WERI-Rb-1 (cell line): ENCODE measurements at regions not wholly inside any gene's neighbourhood (a gene's known extent, or its start where the extent isn't known, plus 50 kb on each side); places are given as distances from the start of the nearest gene placed in this dataset.

ENCODE experiments used
- DNase-seq: peaks from one replicate; pipeline ENCODE4 v3.0.0-alpha.2; 2020
- H3K27ac ChIP-seq: fragments of 250-450 bp; sonication (Bioruptor Pico); 2 replicates; pipeline ENCODE4 v1.5.1; 2020; ENCODE audit warnings: mild to moderate bottlenecking, moderate library complexity
- H3K27me3 ChIP-seq: fragments of 250-450 bp; sonication (Bioruptor Pico); 2 replicates; pipeline ENCODE4 v1.5.1; 2021; ENCODE audit warnings: mild to moderate bottlenecking, low read depth, moderate library complexity; ENCODE audit not compliant: insufficient read depth, severe bottlenecking
- H3K36me3 ChIP-seq: fragments of 250-450 bp; sonication (Bioruptor Pico); 2 replicates; pipeline ENCODE4 v1.5.1; 2020; ENCODE audit warnings: mild to moderate bottlenecking, moderate library complexity
- H3K4me3 ChIP-seq: 2 replicates; pipeline ENCODE4 v1.5.1; 2011; ENCODE audit warnings: low read depth, mild to moderate bottlenecking, control low read depth, low read length
- H3K9me3 ChIP-seq: fragments of 250-450 bp; sonication (Bioruptor Pico); 2 replicates; pipeline ENCODE4 v1.5.1; 2021; ENCODE audit warnings: mild to moderate bottlenecking, moderate library complexity; ENCODE audit not compliant: severe bottlenecking
- TF ChIP-seq, protein P1 (sequence below): IDR thresholded peaks from 2 replicates; pipeline ENCODE4 v1.5.1; 2011; ENCODE audit warnings: low read depth, mild to moderate bottlenecking, control low read depth, inconsistent platforms, low read length

DNA sequence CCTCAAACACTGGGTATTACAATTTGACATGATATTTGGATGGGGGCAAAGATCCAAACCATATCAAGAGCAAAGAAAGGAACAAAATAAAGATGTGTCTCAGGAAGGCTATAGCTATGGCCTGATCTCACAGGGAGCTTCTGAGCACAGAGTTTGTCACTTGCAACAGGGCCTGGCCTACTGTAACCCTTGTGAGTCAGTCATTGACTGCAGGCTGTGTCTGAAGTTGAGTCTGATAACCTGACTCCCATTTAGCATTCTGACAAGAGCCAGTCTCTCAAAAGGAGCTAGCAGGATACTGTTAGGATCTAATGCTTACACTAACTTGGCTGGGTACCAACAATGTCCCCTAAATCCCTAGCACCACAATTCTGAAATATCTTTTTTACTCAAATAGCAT lies 612.5 kb upstream of the TECRL start:
- H3K4me3 ChIP-seq, result no peak overlapping the region
- TF ChIP-seq, protein P1, sequence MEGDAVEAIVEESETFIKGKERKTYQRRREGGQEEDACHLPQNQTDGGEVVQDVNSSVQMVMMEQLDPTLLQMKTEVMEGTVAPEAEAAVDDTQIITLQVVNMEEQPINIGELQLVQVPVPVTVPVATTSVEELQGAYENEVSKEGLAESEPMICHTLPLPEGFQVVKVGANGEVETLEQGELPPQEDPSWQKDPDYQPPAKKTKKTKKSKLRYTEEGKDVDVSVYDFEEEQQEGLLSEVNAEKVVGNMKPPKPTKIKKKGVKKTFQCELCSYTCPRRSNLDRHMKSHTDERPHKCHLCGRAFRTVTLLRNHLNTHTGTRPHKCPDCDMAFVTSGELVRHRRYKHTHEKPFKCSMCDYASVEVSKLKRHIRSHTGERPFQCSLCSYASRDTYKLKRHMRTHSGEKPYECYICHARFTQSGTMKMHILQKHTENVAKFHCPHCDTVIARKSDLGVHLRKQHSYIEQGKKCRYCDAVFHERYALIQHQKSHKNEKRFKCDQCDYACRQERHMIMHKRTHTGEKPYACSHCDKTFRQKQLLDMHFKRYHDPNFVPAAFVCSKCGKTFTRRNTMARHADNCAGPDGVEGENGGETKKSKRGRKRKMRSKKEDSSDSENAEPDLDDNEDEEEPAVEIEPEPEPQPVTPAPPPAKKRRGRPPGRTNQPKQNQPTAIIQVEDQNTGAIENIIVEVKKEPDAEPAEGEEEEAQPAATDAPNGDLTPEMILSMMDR, result no peak
- no peaks in the 10 kb centered on the region for H3K36me3 ChIP-seq
- H3K9me3 ChIP-seq, result no peaks in the 10 kb centered on the region
- no peaks in the 10 kb centered on the region for H3K27me3 ChIP-seq
- H3K27ac ChIP-seq, result no peak overlapping the region
- DNase-seq, result no peak

- H3K36me3 ChIP-seq, result no peaks in the 10 kb centered on the region
- no peaks in the 10 kb centered on the region for H3K9me3 ChIP-seq
- H3K27ac ChIP-seq, result no peak overlapping the region
- TF ChIP-seq, protein P1, result no peak
- no peak overlapping the region for H3K4me3 ChIP-seq
- H3K27me3 ChIP-seq, result no peaks in the 10 kb centered on the region
- no peak for DNase-seq
Observed at GRCh38 chr4:65021149-65021548, 611.9 kb upstream of the TECRL start.

- Histone ChIP-seq H3K27ac (no peak overlapping the region), H3K4me3 (no peak overlapping the region), H3K9me3 (no peaks in the 10 kb centered on the region), H3K36me3 (no peaks in the 10 kb centered on the region), H3K27me3 (no peaks in the 10 kb centered on the region)
- DNase-seq, result no peak
- TF ChIP-seq, protein P1, result no peak
Observed at GRCh38 chr4:65019775-65020174, 610.5 kb upstream of the TECRL start.

DNA sequence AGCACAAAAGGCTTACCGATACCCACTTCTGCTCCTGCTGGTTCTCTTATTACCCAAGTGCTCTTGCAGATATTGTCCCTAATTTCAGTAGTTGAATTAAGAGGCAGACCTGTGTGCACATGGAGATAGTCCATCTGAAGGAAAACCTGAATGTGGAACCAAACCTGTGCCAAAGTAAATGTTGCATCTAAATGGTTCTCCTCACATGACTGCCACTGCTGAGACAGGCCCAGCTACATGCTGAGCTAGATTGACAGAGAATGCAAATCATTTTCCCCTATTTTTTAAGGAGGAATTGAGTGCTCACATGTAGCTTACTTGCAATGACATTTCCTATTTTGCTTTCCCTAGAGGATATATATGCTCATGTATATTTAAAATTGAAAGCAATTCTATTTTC lies 609.1 kb upstream of the TECRL start:
- no peaks in the 10 kb centered on the region for H3K36me3 ChIP-seq
- TF ChIP-seq, protein P1, result no peak
- no peak overlapping the region for H3K27ac ChIP-seq
- no peaks in the 10 kb centered on the region for H3K27me3 ChIP-seq
- H3K4me3 ChIP-seq, result no peak overlapping the region
- no peaks in the 10 kb centered on the region for H3K9me3 ChIP-seq
- DNase-seq, result no peak

DNA sequence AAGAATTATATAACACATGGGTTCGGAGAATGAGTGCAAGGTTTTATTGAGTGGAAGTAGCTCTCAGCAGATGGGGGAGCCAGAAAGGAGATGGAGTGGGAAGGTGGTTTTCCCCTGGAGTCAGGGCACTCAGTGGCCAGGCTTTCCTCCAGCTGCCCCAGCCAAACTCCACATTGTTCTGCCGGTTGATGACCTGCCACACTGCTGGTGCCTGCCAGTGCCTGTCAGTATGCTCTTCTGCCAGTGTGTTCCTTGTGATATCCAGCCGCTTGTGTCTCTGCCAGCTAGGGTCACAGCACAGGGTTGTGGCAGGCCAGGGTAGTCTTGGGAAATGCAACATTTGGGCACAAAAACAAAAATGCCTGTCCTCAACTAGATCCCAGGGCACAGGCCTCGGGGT lies 604.8 kb upstream of the TECRL start:
- TF ChIP-seq, protein P1, result no peak
- DNase-seq, result no peak
- H3K27me3 ChIP-seq, result no peaks in the 10 kb centered on the region
- H3K27ac ChIP-seq, result no peak overlapping the region
- H3K4me3 ChIP-seq, result no peak overlapping the region
- H3K9me3 ChIP-seq, result no peaks in the 10 kb centered on the region
- H3K36me3 ChIP-seq, result no peaks in the 10 kb centered on the region

GRCh38 chr4:65007841-65008439 lies 598.7 kb upstream of the TECRL start:
- H3K27ac ChIP-seq, result no peak overlapping the region

More at GRCh38 chr4:65007841-65008439, 598.7 kb upstream of the TECRL start:
- no peak overlapping the region for H3K4me3 ChIP-seq
- TF ChIP-seq, protein P1, result peak; percentile 39
- no peaks in the 10 kb centered on the region for H3K27me3 ChIP-seq
- DNase-seq, result peak; percentile 31
- no peaks in the 10 kb centered on the region for H3K36me3 ChIP-seq
- H3K9me3 ChIP-seq, result no peaks in the 10 kb centered on the region
